HEK293 (cell line): ENCODE measurements at regions not wholly inside any gene's neighbourhood (a gene's known extent, or its start where the extent isn't known, plus 50 kb on each side); places are given as distances from the start of the nearest gene placed in this dataset.

Experiments used
- CTCF ChIA-PET: fragments of 350-600 bp; formaldehyde crosslinking; extraction: SDS; loops from one replicate; lab custom pipeline; 2021; ENCODE audit warnings: antibody characterized with exemption; lab: Yijun Ruan, JAX
- POLR2A ChIA-PET: fragments of 300-600 bp; formaldehyde crosslinking; extraction: SDS; loops from one replicate; lab custom pipeline; 2020; ENCODE audit warnings: antibody characterized with exemption, inconsistent platforms; lab: Yijun Ruan, JAX
- H3K27ac ChIP-seq: fragments of 200-500 bp; sonication (Bioruptor generic); 2 replicates; pipeline ENCODE4 v1.5.1; 2014; ENCODE audit warnings: low read depth, low read length, control low read depth, inconsistent platforms; ENCODE audit errors: extremely low read depth
- H3K36me3 ChIP-seq, 2 experiments: fragments of 200-500 bp in 1 of 2; sonication (Bioruptor generic) in 1 of 2; 1 replicate in 1 of 2; 2 replicates in 1 of 2; pipeline ENCODE4 v1.5.1; 2014 to 2017; ENCODE audit warnings: inconsistent platforms in 2 of 2, low read length in 2 of 2; ENCODE audit not compliant: control insufficient read depth in 2 of 2, insufficient read depth in 1 of 2
- H3K4me1 ChIP-seq: fragments of 200-500 bp; sonication (Bioruptor generic); 2 replicates; pipeline ENCODE4 v1.5.1; 2014; ENCODE audit warnings: mild to moderate bottlenecking, low read length, inconsistent platforms; ENCODE audit not compliant: control insufficient read depth, insufficient read depth
- H3K4me3 ChIP-seq: 2 replicates; pipeline ENCODE4 v1.5.1; 2011; ENCODE audit warnings: low read depth, mild to moderate bottlenecking, control low read depth, low read length, moderate library complexity
- H3K9me3 ChIP-seq: fragments of 200-500 bp; sonication (Bioruptor generic); 2 replicates; pipeline ENCODE4 v1.5.1; 2014; ENCODE audit warnings: low read depth, low read length, inconsistent platforms; ENCODE audit not compliant: control insufficient read depth, insufficient read depth
- GLI4 ChIP-seq: fragments of 450-650 bp; formaldehyde crosslinking; IDR thresholded peaks from 2 replicates; pipeline ENCODE4 v1.5.1; 2016; ENCODE audit warnings: missing biosample characterization, missing genetic modification characterization
- GLIS1 ChIP-seq: fragments of 450-650 bp; formaldehyde crosslinking; IDR thresholded peaks from 2 replicates; pipeline ENCODE4 v1.5.1; 2016; ENCODE audit warnings: missing biosample characterization, missing genetic modification characterization
- GLIS2 ChIP-seq: fragments of 450-650 bp; formaldehyde crosslinking; IDR thresholded peaks from 2 replicates; pipeline ENCODE4 v1.5.1; 2016; ENCODE audit warnings: missing biosample characterization, missing genetic modification characterization
- HOXA7 ChIP-seq: sonication (generic); formaldehyde crosslinking; IDR thresholded peaks from 2 replicates; pipeline ENCODE4 v1.8.1; 2022; ENCODE audit warnings: missing genetic modification reagents, borderline replicate concordance
- KLF8 ChIP-seq: fragments of 450-650 bp; formaldehyde crosslinking; IDR thresholded peaks from 2 replicates; pipeline ENCODE4 v1.5.1; 2016; ENCODE audit warnings: missing biosample characterization, missing genetic modification characterization
- KLF9 ChIP-seq: fragments of 450-650 bp; formaldehyde crosslinking; IDR thresholded peaks from 2 replicates; pipeline ENCODE4 v1.5.1; 2016; ENCODE audit warnings: missing biosample characterization, missing genetic modification characterization, low read depth
- OSR2 ChIP-seq: fragments of 450-650 bp; formaldehyde crosslinking; IDR thresholded peaks from 2 replicates; pipeline ENCODE4 v1.5.1; 2016; ENCODE audit warnings: missing biosample characterization, missing genetic modification characterization
- SP2 ChIP-seq: fragments of 450-650 bp; formaldehyde crosslinking; IDR thresholded peaks from 2 replicates; pipeline ENCODE4 v1.5.1; 2016; ENCODE audit warnings: missing biosample characterization, missing genetic modification characterization
- SP3 ChIP-seq: fragments of 450-650 bp; formaldehyde crosslinking; IDR thresholded peaks from 2 replicates; pipeline ENCODE4 v1.5.1; 2016; ENCODE audit warnings: missing biosample characterization, missing genetic modification characterization
- WT1 ChIP-seq: fragments of 450-650 bp; formaldehyde crosslinking; IDR thresholded peaks from 2 replicates; pipeline ENCODE4 v1.5.1; 2016; ENCODE audit warnings: missing biosample characterization, missing genetic modification characterization
- ZBTB44 ChIP-seq: fragments of 450-650 bp; IDR thresholded peaks from 2 replicates; pipeline ENCODE4 v1.5.1; 2018; ENCODE audit warnings: missing biosample characterization, mild to moderate bottlenecking, missing genetic modification characterization
- ZBTB7A ChIP-seq: fragments of 450-650 bp; formaldehyde crosslinking; IDR thresholded peaks from 2 replicates; pipeline ENCODE4 v1.5.1; 2016; ENCODE audit warnings: low read depth, missing biosample characterization, missing genetic modification characterization
- ZFP69B ChIP-seq: fragments of 450-650 bp; formaldehyde crosslinking; IDR thresholded peaks from 2 replicates; pipeline ENCODE4 v1.5.1; 2016; ENCODE audit warnings: missing biosample characterization, missing genetic modification characterization
- ZIC2 ChIP-seq: fragments of 450-650 bp; formaldehyde crosslinking; IDR thresholded peaks from 2 replicates; pipeline ENCODE4 v1.5.1; 2016; ENCODE audit warnings: missing biosample characterization, missing genetic modification characterization
- ZNF112 ChIP-seq: fragments of 450-650 bp; formaldehyde crosslinking; IDR thresholded peaks from 2 replicates; pipeline ENCODE4 v1.5.0; 2017; ENCODE audit warnings: missing biosample characterization, missing genetic modification characterization
- ZNF155 ChIP-seq: fragments of 450-650 bp; formaldehyde crosslinking; IDR thresholded peaks from 2 replicates; pipeline ENCODE4 v1.5.1; 2016; ENCODE audit warnings: missing biosample characterization, missing genetic modification characterization
- ZNF174 ChIP-seq: fragments of 450-650 bp; formaldehyde crosslinking; IDR thresholded peaks from 2 replicates; pipeline ENCODE4 v1.5.0; 2017; ENCODE audit warnings: missing biosample characterization, mild to moderate bottlenecking, missing genetic modification characterization
- ZNF19 ChIP-seq: fragments of 450-650 bp; formaldehyde crosslinking; IDR thresholded peaks from 2 replicates; pipeline ENCODE4; 2016; ENCODE audit warnings: missing biosample characterization, missing genetic modification characterization, low read depth
- ZNF2 ChIP-seq: fragments of 450-650 bp; formaldehyde crosslinking; IDR thresholded peaks from 2 replicates; pipeline ENCODE4 v1.5.1; 2016; ENCODE audit warnings: missing biosample characterization, missing genetic modification characterization
- ZNF202 ChIP-seq: fragments of 450-650 bp; formaldehyde crosslinking; IDR thresholded peaks from 2 replicates; pipeline ENCODE4 v1.5.1; 2016; ENCODE audit warnings: missing biosample characterization, missing genetic modification characterization, borderline replicate concordance
- ZNF274 ChIP-seq, 2 experiments: fragments of 200-500 bp in 1 of 2; fragments of 450-650 bp in 1 of 2; sonication (Bioruptor generic) in 1 of 2; formaldehyde crosslinking in 1 of 2; IDR thresholded peaks; 2 replicates each; pipeline versions ENCODE4 v1.5.1 to v1.6.1; 2014 to 2016; ENCODE audit warnings: borderline replicate concordance in 1 of 2, inconsistent platforms in 1 of 2, low read length in 1 of 2, missing biosample characterization in 1 of 2, missing genetic modification characterization in 1 of 2
- ZNF350 ChIP-seq: fragments of 450-650 bp; formaldehyde crosslinking; IDR thresholded peaks from 2 replicates; pipeline ENCODE4 v1.5.0; 2017; ENCODE audit warnings: missing biosample characterization, mild to moderate bottlenecking, missing genetic modification characterization
- ZNF518A ChIP-seq: fragments of 450-650 bp; formaldehyde crosslinking; conservative IDR thresholded peaks from 2 replicates; pipeline ENCODE4 v1.5.1; 2016; ENCODE audit warnings: low read depth, missing biosample characterization, missing genetic modification characterization
- ZNF571 ChIP-seq: fragments of 450-650 bp; formaldehyde crosslinking; IDR thresholded peaks from 2 replicates; pipeline ENCODE4 v1.5.0; 2017; ENCODE audit warnings: missing biosample characterization, missing genetic modification characterization
- ZNF621 ChIP-seq: fragments of 450-650 bp; formaldehyde crosslinking; IDR thresholded peaks from 2 replicates; pipeline ENCODE4 v1.5.1; 2017; ENCODE audit warnings: missing biosample characterization, missing genetic modification characterization
- ZNF624 ChIP-seq: fragments of 450-650 bp; formaldehyde crosslinking; IDR thresholded peaks from 2 replicates; pipeline ENCODE4 v1.5.1; 2017; ENCODE audit warnings: missing biosample characterization, missing genetic modification characterization
- ZNF654 ChIP-seq: fragments of 450-650 bp; formaldehyde crosslinking; IDR thresholded peaks from 2 replicates; pipeline ENCODE4 v1.5.1; 2016; ENCODE audit warnings: low read depth, missing biosample characterization, missing genetic modification characterization
- ZNF701 ChIP-seq: fragments of 450-650 bp; formaldehyde crosslinking; IDR thresholded peaks from 2 replicates; pipeline ENCODE4 v1.5.1; 2016; ENCODE audit warnings: missing biosample characterization, missing genetic modification characterization
- ZNF707 ChIP-seq: fragments of 450-650 bp; formaldehyde crosslinking; IDR thresholded peaks from 2 replicates; pipeline ENCODE4 v1.5.1; 2016; ENCODE audit warnings: missing biosample characterization, missing genetic modification characterization
- ZXDB ChIP-seq: fragments of 450-650 bp; formaldehyde crosslinking; IDR thresholded peaks from 2 replicates; pipeline ENCODE4 v1.5.1; 2016; ENCODE audit warnings: missing biosample characterization, missing genetic modification characterization

- TF ChIP-seq ZNF112 (tag by site-specific recombination) (no peak), SP2 (no peak), WT1 (tag by site-specific recombination) (no peak), ZBTB7A (tag by site-specific recombination) (no peak), ZBTB44 (tag by site-specific recombination) (no peak), ZNF155 (no peak), ZNF707 (tag by site-specific recombination) (no peak), ZIC2 (tag by site-specific recombination) (no peak)
These were observed 242.8 kb downstream of the B3GLCT start (continued) for GRCh38 chr13:31442571-31442970.

GRCh38 chr13:31444266-31444856 lies 244.6 kb downstream of the B3GLCT start:
- POLR2A ChIA-PET: no interaction called here
- H3K4me3 ChIP-seq: no peak overlapping the region
- TF ChIP-seq ZNF274 (IDR thresholded peaks at IDR 0.05; ENCODE audit: low read length): no peak
- no peak for TF ChIP-seq ZNF274 (tag by site-specific recombination; IDR thresholded peaks at IDR 0.05; ENCODE audit: borderline replicate concordance)
- no peak for TF ChIP-seq ZNF701 (tag by site-specific recombination)
- no peak for TF ChIP-seq ZNF518A (tag by site-specific recombination)
- no peak for TF ChIP-seq KLF8
- TF ChIP-seq ZNF19 (tag by site-specific recombination): no peak
- TF ChIP-seq GLIS1 (tag by site-specific recombination): no peak
- no peak for TF ChIP-seq ZNF174
- no peak for TF ChIP-seq GLIS2 (tag by site-specific recombination)
- CTCF ChIA-PET: interaction anchor here (0.8 to 1.1 kb wide), 2 partner anchors 297 to 300 kb away, joined by 3 to 4 read pairs; no protein-coding TSS in a partner anchor
- H3K36me3 ChIP-seq: no peaks in the 10 kb centered on the region
- H3K27ac ChIP-seq: no peak overlapping the region
- no peaks in the 10 kb centered on the region for H3K4me1 ChIP-seq
- H3K9me3 ChIP-seq: no peaks in the 10 kb centered on the region

GRCh38 chr13:31452525-31452924 lies 252.8 kb downstream of the B3GLCT start:
- POLR2A ChIA-PET: no interaction called here
- Histone ChIP-seq H3K4me3 (no peak overlapping the region), H3K27ac (no peak overlapping the region), H3K4me1 (no peaks in the 10 kb centered on the region), H3K36me3 (no peaks in the 10 kb centered on the region), H3K9me3 (no peaks in the 10 kb centered on the region)
- TF ChIP-seq ZXDB (tag by site-specific recombination) (no peak), ZNF19 (tag by site-specific recombination) (no peak), GLI4 (tag by site-specific recombination) (no peak), ZNF202 (no peak), ZNF621 (no peak), OSR2 (tag by site-specific recombination) (no peak), SP3 (tag by site-specific recombination) (no peak), ZNF2 (no peak), ZNF654 (tag by site-specific recombination) (no peak), ZNF624 (tag by site-specific recombination) (no peak), ZFP69B (no peak), KLF9 (no peak), ZNF350 (no peak), HOXA7 (CRISPR knock-in tag) (no peak), ZNF571 (no peak)
- CTCF ChIA-PET: no interaction called here
